ENCODE measurements at regions not wholly inside any gene's neighbourhood (a gene's known extent, or its start where the extent isn't known, plus 50 kb on each side); places are given as distances from the start of the nearest gene placed in this dataset.

DNA sequence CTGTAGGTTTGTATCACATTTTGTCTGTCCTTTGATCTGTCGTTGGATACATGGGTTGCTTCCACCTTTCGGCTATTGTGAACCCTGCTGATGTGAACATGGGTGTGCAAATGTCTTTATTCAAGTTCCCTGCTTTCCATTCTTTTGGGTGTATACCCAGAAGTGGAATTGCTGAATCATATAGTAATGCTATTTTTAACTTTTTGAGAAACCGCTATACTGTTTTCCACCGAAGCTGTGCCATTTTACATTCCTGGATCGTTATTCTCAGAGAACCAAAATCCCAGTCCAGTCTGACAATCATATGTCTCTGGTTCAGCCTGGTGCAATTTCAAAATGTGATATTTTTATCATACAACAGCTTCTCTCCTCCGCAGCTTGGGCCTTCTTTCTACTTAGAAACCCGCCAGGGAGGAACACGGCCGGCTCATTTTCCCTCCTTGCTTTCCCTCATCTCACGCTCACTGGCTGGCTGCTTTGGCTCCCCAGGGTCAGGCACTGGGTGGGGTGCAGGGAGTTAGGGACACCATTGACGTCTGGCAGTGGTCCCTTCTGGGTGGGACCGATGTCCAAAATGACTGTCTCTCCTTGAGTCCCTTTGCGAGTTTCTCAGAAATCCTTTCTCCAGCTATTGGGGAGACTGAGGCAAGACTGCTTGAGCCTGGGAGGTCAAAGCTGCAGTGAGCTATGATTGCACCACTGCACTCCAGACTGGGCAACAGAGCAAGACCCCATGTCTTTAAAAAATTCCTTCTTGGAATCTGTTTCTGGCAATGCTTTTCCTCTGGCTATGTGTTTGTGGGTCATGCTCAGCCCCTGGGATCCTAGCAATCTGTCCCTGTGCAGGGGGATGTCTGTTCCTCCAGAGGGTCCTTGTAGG lies 73.5 kb upstream of the AKT3 start:
- no peak for DNase-seq (ENCODE audit: low spot score in 2 of 2, unreplicated experiment in 2 of 2)
- Mint-ChIP-seq H3K9me3 (no peaks in the 10 kb centered on the region), H3K4me3 (no peak overlapping the region), H3K4me1 (peaks cover 13% of the 10 kb centered on the region), H3K36me3 (no peaks in the 10 kb centered on the region), H3K27ac (no peak overlapping the region), H3K27me3 (ENCODE audit: low read depth) (peaks cover 5% of the 10 kb centered on the region)
- TF ChIP-seq, protein P1, sequence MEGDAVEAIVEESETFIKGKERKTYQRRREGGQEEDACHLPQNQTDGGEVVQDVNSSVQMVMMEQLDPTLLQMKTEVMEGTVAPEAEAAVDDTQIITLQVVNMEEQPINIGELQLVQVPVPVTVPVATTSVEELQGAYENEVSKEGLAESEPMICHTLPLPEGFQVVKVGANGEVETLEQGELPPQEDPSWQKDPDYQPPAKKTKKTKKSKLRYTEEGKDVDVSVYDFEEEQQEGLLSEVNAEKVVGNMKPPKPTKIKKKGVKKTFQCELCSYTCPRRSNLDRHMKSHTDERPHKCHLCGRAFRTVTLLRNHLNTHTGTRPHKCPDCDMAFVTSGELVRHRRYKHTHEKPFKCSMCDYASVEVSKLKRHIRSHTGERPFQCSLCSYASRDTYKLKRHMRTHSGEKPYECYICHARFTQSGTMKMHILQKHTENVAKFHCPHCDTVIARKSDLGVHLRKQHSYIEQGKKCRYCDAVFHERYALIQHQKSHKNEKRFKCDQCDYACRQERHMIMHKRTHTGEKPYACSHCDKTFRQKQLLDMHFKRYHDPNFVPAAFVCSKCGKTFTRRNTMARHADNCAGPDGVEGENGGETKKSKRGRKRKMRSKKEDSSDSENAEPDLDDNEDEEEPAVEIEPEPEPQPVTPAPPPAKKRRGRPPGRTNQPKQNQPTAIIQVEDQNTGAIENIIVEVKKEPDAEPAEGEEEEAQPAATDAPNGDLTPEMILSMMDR (IDR thresholded peaks at IDR 0.05; ENCODE audit: unreplicated experiment): no peak

DNA sequence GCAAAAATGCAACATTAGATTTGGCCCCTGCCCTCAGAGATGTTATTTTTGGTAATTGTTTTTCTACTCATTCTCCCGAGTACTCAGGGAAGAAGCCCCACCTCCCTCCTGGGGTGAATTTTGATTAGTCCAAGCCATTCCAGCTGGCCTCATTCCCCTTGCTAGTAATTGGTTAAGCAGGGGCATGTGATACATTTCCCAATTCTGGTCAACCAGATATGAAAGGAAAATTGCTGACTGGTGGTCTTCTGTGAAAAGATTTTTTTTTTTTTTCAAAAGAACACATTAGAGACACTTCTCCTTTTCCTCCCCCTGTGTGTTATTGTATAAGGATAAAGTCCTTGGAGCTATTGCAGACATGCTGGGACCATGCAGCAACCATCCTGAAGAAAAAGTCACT lies 71.1 kb upstream of the AKT3 start:
- H3K36me3 Mint-ChIP-seq: no peaks in the 10 kb centered on the region
- TF ChIP-seq, protein P1 (IDR thresholded peaks at IDR 0.05; ENCODE audit: unreplicated experiment): no peak
- H3K9me3 Mint-ChIP-seq: no peaks in the 10 kb centered on the region
- no peak for DNase-seq (ENCODE audit: low spot score in 2 of 2, unreplicated experiment in 2 of 2)
- H3K27ac Mint-ChIP-seq: no peak overlapping the region
- peaks cover 25% of the 10 kb centered on the region for H3K27me3 Mint-ChIP-seq (ENCODE audit: low read depth)
- no peak overlapping the region for H3K4me3 Mint-ChIP-seq
- H3K4me1 Mint-ChIP-seq: peaks cover 18% of the 10 kb centered on the region

DNA sequence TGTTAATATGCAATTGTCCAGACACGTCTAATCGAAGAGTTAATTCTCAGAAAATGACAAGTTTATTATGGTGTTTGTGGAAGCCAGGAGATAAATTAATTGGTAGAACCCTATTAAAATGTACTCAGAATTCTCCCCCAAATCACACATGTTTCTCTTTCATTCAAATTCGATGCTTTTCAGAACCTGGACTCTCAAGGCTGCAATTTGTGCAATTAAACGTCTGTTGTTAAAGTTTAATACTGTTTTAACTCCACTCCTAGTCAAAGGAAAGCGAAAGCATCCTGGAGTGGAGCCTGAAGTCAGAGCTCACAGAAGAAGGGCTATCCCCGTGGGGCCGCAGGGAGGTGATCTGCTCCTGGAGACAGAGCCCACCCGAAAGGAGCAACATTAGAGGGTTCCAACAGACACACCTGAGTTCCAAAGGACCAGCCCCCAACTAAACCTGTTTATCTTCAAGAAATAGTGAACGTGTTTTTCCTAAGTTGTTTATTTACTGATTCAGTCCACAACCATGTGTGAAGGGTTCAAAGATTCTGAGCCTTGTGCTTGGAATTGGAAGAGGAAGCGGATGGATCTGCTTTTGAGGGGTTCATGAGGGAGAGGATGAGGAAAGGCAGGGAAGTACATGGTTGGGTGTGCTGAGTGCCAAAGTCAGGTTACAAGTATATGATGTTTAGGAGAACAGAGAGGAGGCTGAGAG lies 68.0 kb upstream of the AKT3 start:
- Mint-ChIP-seq H3K9me3 (no peaks in the 10 kb centered on the region), H3K4me1 (peaks cover 17% of the 10 kb centered on the region)
- TF ChIP-seq, protein P1 (IDR thresholded peaks at IDR 0.05; ENCODE audit: unreplicated experiment): no peak

DNA sequence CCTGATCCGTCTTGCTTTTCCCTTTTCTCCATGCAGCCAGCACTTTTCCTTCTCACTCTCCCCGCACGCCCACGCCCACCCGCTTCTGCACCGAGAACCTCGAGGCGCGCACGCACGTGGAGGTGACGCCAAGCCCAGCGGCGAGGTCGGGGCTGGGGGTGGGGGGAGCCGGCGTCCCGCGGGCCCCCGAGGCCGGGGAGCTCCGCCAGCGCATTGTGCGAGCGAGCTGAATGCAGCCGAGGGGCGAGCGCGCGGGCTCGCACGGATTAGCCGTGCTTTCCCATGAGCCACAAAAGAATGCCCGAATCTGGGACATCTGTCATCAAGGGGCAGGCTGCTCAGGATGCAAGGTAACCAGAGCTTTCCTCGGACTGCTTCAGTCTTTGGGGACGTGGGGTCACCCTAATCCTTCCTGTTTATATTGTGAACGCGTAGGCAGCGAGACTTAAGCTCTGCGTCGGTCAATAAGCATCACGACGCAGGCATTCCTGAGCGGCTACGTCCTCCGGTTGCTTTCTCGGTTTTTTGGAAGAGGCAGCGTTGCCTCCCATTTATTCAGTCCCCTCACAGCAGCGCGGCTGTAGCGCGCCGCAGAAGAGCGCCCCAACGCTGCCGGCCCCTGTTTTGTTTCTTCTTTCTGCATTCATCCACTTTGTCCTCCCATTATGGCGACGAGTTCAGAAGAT lies 67.3 kb upstream of the AKT3 start:
- Mint-ChIP-seq H3K27me3 (ENCODE audit: low read depth) (peaks cover 45% of the 10 kb centered on the region), H3K4me3 (peak overlapping the region; percentile 66), H3K9me3 (no peaks in the 10 kb centered on the region), H3K4me1 (peaks cover 17% of the 10 kb centered on the region), H3K36me3 (no peaks in the 10 kb centered on the region), H3K27ac (peak overlapping the region; percentile 33)
- TF ChIP-seq, protein P1 (IDR thresholded peaks at IDR 0.05; ENCODE audit: unreplicated experiment): no peak
- DNase-seq (ENCODE audit: low spot score in 2 of 2, unreplicated experiment in 2 of 2): peak in 1 of 2 experiments; percentile 50

More for the DNA sequence above, 68.0 kb upstream of the AKT3 start:
- H3K27ac Mint-ChIP-seq: peak overlapping the region; percentile 33
- H3K36me3 Mint-ChIP-seq: no peaks in the 10 kb centered on the region
- H3K4me3 Mint-ChIP-seq: peak overlapping the region; percentile 66
- peaks cover 38% of the 10 kb centered on the region for H3K27me3 Mint-ChIP-seq (ENCODE audit: low read depth)
- DNase-seq (ENCODE audit: low spot score in 2 of 2, unreplicated experiment in 2 of 2): no peak

DNA sequence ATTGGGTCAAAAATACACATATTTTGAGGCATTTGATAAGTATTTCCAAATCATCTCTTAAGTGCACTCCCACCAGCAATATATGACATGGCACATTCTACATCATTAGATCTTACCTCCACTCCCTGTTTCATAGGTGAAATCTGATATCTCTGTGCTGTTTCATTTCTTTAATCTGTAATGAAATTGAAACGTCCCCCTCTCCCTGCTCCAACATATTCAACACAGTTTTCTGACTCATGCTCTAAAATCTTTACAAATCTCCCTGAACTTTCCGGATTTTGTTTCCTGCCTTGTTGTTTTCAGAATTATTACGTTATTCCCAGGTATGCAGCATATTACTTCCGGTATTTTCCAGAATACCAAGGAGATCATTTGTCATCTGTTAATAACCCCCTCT lies 66.1 kb upstream of the AKT3 start:
- Mint-ChIP-seq H3K4me3 (peak overlapping the region; percentile 53), H3K27ac (peak overlapping the region; percentile 37), H3K4me1 (peaks cover 17% of the 10 kb centered on the region), H3K36me3 (no peaks in the 10 kb centered on the region), H3K27me3 (ENCODE audit: low read depth) (peaks cover 45% of the 10 kb centered on the region), H3K9me3 (no peaks in the 10 kb centered on the region)
- no peak for DNase-seq (ENCODE audit: low spot score in 2 of 2, unreplicated experiment in 2 of 2)
- TF ChIP-seq, protein P1 (IDR thresholded peaks at IDR 0.05; ENCODE audit: unreplicated experiment): no peak
